Upper lobe of left lung (tissue), 6 donors: ENCODE measurements at regions not wholly inside any gene's neighbourhood (a gene's known extent, or its start where the extent isn't known, plus 50 kb on each side); places are given as distances from the start of the nearest gene placed in this dataset.

Experiments
- ATAC-seq, 2 donors: fragments of 200-7000 bp; cut with Tn5 transposase; one replicate each; pipeline ENCODE4 v1.9.1; 2022; ENCODE audit warnings: mild to moderate bottlenecking in 2 of 2, moderate library complexity in 2 of 2; ENCODE audit not compliant: low FRiP score in 2 of 2
- DNase-seq, 2 donors: peaks; one replicate each; pipeline ENCODE4 v3.0.0-alpha.2; 2019 to 2020
- H3K27ac ChIP-seq, 4 donors: fragments of 200-600 bp; sonication (generic); one replicate each; pipeline ENCODE4 v1.5.1; 2016 to 2019
- H3K27me3 ChIP-seq, 4 donors: fragments of 200-600 bp; sonication (generic); one replicate each; pipeline ENCODE4 v1.5.1; 2017 to 2019
- H3K36me3 ChIP-seq, 4 donors: fragments of 200-600 bp; sonication (generic); one replicate each; pipeline ENCODE4 v1.5.1; 2016 to 2019
- H3K4me1 ChIP-seq, 4 donors: fragments of 200-600 bp; sonication (generic); one replicate each; pipeline ENCODE4 v1.5.1; 2018 to 2019
- H3K4me3 ChIP-seq, 4 donors: fragments of 200-600 bp; sonication (generic); one replicate each; pipeline ENCODE4 v1.5.1; 2017 to 2019; ENCODE audit warnings: mild to moderate bottlenecking in 2 of 4, moderate library complexity in 1 of 4
- H3K9me3 ChIP-seq, 4 donors: fragments of 200-600 bp; sonication (generic); one replicate each; pipeline ENCODE4 v1.5.1; 2018 to 2019
- EP300 ChIP-seq, 4 donors: sonication (generic); formaldehyde crosslinking; IDR thresholded peaks; one replicate each; pipeline ENCODE4 v1.5.1; 2017; ENCODE audit warnings: antibody characterized with exemption in 4 of 4, control low read depth in 2 of 4
- POLR2A ChIP-seq, 4 donors: fragments of 450-650 bp; IDR thresholded peaks; one replicate each; pipeline ENCODE4 v1.5.1; 2016 to 2017; ENCODE audit warnings: antibody characterized with exemption in 4 of 4, mild to moderate bottlenecking in 2 of 4
- POLR2AphosphoS5 ChIP-seq, 2 donors: sonication (generic); formaldehyde crosslinking; IDR thresholded peaks; one replicate each; pipeline ENCODE4 v1.5.1; 2017; ENCODE audit warnings: antibody characterized with exemption in 2 of 2
- WGBS, 2 donors: methylation state at CpG; one replicate each; pipeline ENCODE4 v1.1.5; 2017 to 2018; 5-methylcytosine and 5-hydroxymethylcytosine counted together
- TF ChIP-seq, protein P1 (sequence below), 6 experiments: fragments of 450-650 bp in 4 of 6; fragments of 200-600 bp in 2 of 6; sonication (generic) in 2 of 6; IDR thresholded peaks; one replicate each; pipeline ENCODE4 v1.5.1; 2016 to 2019; ENCODE audit warnings: antibody characterized with exemption in 6 of 6
- donor health status: DM: no; HTN: no; CAD: no; lungs with moderate emphysema.
- donor health status: DM: no; HTN: yes; CAD: no; lungs with severe emphysema.

DNA sequence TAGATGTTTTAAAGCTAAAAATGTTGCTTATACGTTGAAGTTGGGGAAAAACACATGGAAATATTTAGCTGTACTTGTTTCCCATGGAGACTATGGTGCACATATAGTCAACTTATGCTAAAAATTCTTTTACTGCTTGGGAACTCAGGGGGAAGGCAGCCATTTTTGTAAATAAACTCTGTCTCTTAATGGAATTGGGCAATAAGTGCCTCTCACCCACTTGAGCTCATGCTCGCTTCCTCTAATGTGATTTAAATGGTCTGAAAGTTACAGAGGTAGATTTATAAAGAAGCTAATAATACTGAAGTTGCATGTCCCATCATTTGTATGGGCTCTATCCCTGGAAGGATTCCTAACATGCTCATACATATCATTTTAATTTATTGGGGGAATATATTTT is 523.8 kb downstream of the RASEF start:
- ATAC-seq (no peak), DNase-seq (peak in 1 of 2 donors; percentile 37)
- 62 to 73% methylated on average over 2 of the region's 2 CpGs for WGBS, 2 donors
- no peak for TF ChIP-seq EP300 (IDR thresholded peaks at IDR 0.05)
- TF ChIP-seq POLR2AphosphoS5 (IDR thresholded peaks at IDR 0.05) = no peak
- no peak for TF ChIP-seq POLR2A (IDR thresholded peaks at IDR 0.05)
- TF ChIP-seq, protein P1, sequence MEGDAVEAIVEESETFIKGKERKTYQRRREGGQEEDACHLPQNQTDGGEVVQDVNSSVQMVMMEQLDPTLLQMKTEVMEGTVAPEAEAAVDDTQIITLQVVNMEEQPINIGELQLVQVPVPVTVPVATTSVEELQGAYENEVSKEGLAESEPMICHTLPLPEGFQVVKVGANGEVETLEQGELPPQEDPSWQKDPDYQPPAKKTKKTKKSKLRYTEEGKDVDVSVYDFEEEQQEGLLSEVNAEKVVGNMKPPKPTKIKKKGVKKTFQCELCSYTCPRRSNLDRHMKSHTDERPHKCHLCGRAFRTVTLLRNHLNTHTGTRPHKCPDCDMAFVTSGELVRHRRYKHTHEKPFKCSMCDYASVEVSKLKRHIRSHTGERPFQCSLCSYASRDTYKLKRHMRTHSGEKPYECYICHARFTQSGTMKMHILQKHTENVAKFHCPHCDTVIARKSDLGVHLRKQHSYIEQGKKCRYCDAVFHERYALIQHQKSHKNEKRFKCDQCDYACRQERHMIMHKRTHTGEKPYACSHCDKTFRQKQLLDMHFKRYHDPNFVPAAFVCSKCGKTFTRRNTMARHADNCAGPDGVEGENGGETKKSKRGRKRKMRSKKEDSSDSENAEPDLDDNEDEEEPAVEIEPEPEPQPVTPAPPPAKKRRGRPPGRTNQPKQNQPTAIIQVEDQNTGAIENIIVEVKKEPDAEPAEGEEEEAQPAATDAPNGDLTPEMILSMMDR (IDR thresholded peaks at IDR 0.05) = no peak
- Histone ChIP-seq H3K36me3 (no peaks in the 10 kb centered on the region), H3K4me1 (peaks cover 0 to 13% (median 5%) of the 10 kb centered on the region in 4 donors), H3K27ac (no peak overlapping the region), H3K27me3 (no peaks in the 10 kb centered on the region), H3K9me3 (no peaks in the 10 kb centered on the region), H3K4me3 (no peak overlapping the region)

DNA sequence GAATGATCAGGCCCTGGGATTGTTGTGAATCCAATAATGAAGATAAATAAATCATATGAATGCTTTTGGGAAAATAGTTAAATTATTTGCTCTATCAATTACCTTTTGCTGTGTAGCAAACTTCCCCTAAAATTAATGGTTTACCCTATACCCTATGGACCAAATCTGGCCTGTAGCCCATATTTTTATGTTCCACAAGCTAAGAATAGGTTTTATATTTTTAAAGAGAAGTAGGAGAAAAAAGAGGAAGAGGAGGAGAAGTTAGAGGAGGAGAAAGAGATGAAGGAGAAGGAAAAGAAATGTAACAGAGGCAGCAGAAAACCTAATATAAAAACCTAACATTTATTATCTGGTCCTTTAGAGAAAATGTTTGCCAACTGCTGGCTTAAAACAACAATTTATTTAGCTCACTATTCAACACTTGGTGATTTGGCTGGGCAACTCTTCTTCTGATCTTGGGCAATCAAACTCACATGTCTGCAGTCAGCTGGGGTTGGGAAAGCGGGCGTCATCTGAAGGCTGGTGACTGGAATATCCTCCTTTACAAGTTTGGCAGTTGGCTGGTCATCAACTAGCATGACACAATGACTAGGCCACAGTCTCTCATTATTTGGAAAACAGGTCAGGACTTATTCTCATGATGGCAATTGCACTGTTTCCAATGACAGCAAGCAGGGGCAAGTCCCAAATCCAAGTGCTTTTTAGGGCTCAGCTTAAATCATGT is 522.9 kb downstream of the RASEF start:
- 56 to 71% methylated on average over 2 of the region's 2 CpGs for WGBS, 2 donors
- peaks cover 0 to 13% (median 4%) of the 10 kb centered on the region in 4 donors for H3K4me1 ChIP-seq
- H3K4me3 ChIP-seq = no peak overlapping the region
- DNase-seq (peak in 1 of 2 donors; percentile 44), ATAC-seq (peak in 1 of 2 donors; percentile 41)
- no peaks in the 10 kb centered on the region for H3K27me3 ChIP-seq
- no peak overlapping the region for H3K27ac ChIP-seq
- TF ChIP-seq EP300 (IDR thresholded peaks at IDR 0.05) (no peak), POLR2A (IDR thresholded peaks at IDR 0.05) (no peak), POLR2AphosphoS5 (IDR thresholded peaks at IDR 0.05) (no peak)
- TF ChIP-seq, protein P1 (IDR thresholded peaks at IDR 0.05) = no peak
- H3K9me3 ChIP-seq = no peaks in the 10 kb centered on the region
- H3K36me3 ChIP-seq = no peaks in the 10 kb centered on the region

DNA sequence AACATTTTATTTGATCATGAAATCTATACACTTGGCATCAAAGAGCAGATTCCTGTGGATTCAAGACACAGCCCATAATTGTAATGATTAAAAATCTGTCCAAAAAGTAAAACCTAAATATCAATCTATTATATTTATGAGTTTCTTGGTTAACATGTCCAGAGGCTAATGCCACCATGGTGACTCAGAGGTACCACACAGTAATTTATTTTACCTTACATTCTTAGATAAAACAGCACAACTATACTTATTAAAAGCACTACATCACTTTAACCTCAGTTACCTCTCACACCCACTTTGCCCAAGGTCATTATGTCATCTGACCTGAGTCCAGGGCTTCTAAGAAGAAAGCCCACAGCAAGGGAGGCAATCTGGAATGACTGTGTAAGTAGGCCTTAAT is 519.2 kb downstream of the RASEF start:
- ATAC-seq = no peak
- no peak overlapping the region for H3K4me3 ChIP-seq

DNA sequence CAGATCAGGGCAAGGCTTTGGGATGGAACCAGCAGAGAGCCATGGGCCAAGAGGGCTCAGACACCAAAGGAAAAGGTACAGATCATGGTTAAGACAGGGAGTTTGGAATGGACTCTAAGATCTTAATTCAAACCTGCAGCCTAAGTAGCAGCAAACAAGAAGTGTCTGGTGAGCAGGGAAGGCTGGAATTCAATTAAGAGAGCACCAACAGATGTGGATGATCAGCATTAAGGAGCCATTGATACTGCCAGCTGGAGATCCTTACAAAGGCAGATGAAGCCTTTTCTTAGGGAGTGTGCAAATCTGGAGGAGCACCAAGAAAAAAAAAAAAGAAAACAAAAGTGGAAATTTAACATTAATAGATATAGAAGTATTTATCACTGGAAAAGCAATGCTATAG is 516.8 kb downstream of the RASEF start:
- H3K9me3 ChIP-seq = peaks cover 0 to 3% (median 0%) of the 10 kb centered on the region in 4 donors
- no peak overlapping the region for H3K4me3 ChIP-seq
- TF ChIP-seq, protein P1 (IDR thresholded peaks at IDR 0.05) = no peak
- TF ChIP-seq POLR2AphosphoS5 (IDR thresholded peaks at IDR 0.05) (no peak), EP300 (IDR thresholded peaks at IDR 0.05) (no peak), POLR2A (IDR thresholded peaks at IDR 0.05) (no peak)
- no peak for DNase-seq
- no peak overlapping the region for H3K27ac ChIP-seq
- no peaks in the 10 kb centered on the region for H3K4me1 ChIP-seq
- no peaks in the 10 kb centered on the region for H3K36me3 ChIP-seq
- no peak for ATAC-seq
- no peaks in the 10 kb centered on the region for H3K27me3 ChIP-seq

More for the DNA sequence above, 519.2 kb downstream of the RASEF start:
- H3K4me1 ChIP-seq = peaks cover 0 to 13% (median 2%) of the 10 kb centered on the region in 4 donors
- no peak overlapping the region for H3K27ac ChIP-seq
- H3K36me3 ChIP-seq = no peaks in the 10 kb centered on the region
- no peak for TF ChIP-seq EP300 (IDR thresholded peaks at IDR 0.05)
- no peak for TF ChIP-seq POLR2A (IDR thresholded peaks at IDR 0.05)
- TF ChIP-seq POLR2AphosphoS5 (IDR thresholded peaks at IDR 0.05) = no peak
- TF ChIP-seq, protein P1 (IDR thresholded peaks at IDR 0.05) = no peak
- no peaks in the 10 kb centered on the region for H3K27me3 ChIP-seq
- no peaks in the 10 kb centered on the region for H3K9me3 ChIP-seq
- no peak for DNase-seq

DNA sequence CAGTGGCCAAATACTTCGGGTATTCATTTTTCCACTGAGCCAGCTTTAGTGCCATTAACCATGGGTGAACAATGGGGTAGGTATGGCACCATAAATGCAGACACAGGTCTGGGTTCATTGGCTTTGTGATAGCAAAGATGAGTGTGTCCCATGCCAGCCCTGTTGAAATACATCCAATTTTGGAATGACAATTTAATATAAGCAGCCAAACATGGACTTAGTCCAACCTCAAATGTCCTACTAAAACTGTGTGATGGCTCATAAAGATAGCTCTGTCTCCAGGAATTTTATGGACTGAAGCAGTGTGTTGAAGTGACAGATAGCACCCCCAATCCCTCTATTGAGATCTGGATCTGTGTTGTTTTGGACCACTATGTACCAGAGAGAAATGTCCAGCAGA is 514.9 kb downstream of the RASEF start:
- peaks cover 0 to 4% (median 0%) of the 10 kb centered on the region in 4 donors for H3K4me1 ChIP-seq
- H3K27ac ChIP-seq = no peak overlapping the region
- no peak for DNase-seq
- H3K27me3 ChIP-seq = no peaks in the 10 kb centered on the region
- H3K9me3 ChIP-seq = peaks cover 0 to 3% (median 0%) of the 10 kb centered on the region in 4 donors
- H3K36me3 ChIP-seq = no peaks in the 10 kb centered on the region
- TF ChIP-seq POLR2AphosphoS5 (IDR thresholded peaks at IDR 0.05) (no peak), POLR2A (IDR thresholded peaks at IDR 0.05) (no peak), EP300 (IDR thresholded peaks at IDR 0.05) (no peak)
- TF ChIP-seq, protein P1 (IDR thresholded peaks at IDR 0.05) = no peak
- 79 to 81% methylated on average over 1 of the region's 1 CpG for WGBS, 2 donors
- no peak overlapping the region for H3K4me3 ChIP-seq
- ATAC-seq = no peak
